Naive thymus-derived CD4-positive, alpha-beta T cell (primary cell): ENCODE measurements at regions not wholly inside any gene's neighbourhood (a gene's known extent, or its start where the extent isn't known, plus 50 kb on each side); places are given as distances from the start of the nearest gene placed in this dataset.

Experiments used
- ATAC-seq: fragments of 150-1000 bp; cut with Tn5 transposase; 2 replicates; pipeline ENCODE4 v1.10.0; 2021; ENCODE audit warnings: mild to moderate bottlenecking, moderate library complexity
- CTCF ChIA-PET: fragments of 350-600 bp; sonication (Branson Sonifier 250); formaldehyde crosslinking; loops from one replicate; lab custom pipeline; 2021; ENCODE audit warnings: antibody characterized with exemption; lab: Charles Lee
- POLR2A ChIA-PET: fragments of 350-600 bp; sonication (Branson Sonifier 250); formaldehyde crosslinking; loops from one replicate; lab custom pipeline; 2021; ENCODE audit warnings: antibody characterized with exemption, inconsistent platforms; lab: Charles Lee
- DNase-seq, 9 donors: peaks; one replicate each; pipeline versions ENCODE4 v3.0.0 to v3.0.0-alpha.2; 2020 to 2022; ENCODE audit warnings: mixed read lengths in 1 of 9
- H3K27ac ChIP-seq: one replicate; pipeline ENCODE4 v1.7.0; 2013; ENCODE audit warnings: mild to moderate bottlenecking, low read depth, low read length, moderate library complexity
- H3K27me3 ChIP-seq, 2 donors: one replicate each; pipeline ENCODE4 v1.7.0; 2013; ENCODE audit warnings: low read length in 2 of 2, mild to moderate bottlenecking in 2 of 2, moderate library complexity in 2 of 2; ENCODE audit not compliant: control insufficient read depth in 2 of 2, insufficient read depth in 2 of 2
- H3K36me3 ChIP-seq, 3 experiments: 1 replicate in 2 of 3; 2 replicates in 1 of 3; pipeline ENCODE4 v1.7.0; 2013; ENCODE audit warnings: low read length in 3 of 3, mild to moderate bottlenecking in 3 of 3, moderate library complexity in 1 of 3; ENCODE audit not compliant: insufficient read depth in 3 of 3, control insufficient read depth in 2 of 3
- H3K4me1 ChIP-seq, 2 donors: one replicate each; pipeline ENCODE4 v1.7.0; 2013; ENCODE audit warnings: low read length in 2 of 2, mild to moderate bottlenecking in 2 of 2, moderate library complexity in 1 of 2; ENCODE audit not compliant: control insufficient read depth in 2 of 2, insufficient read depth in 2 of 2
- H3K4me3 ChIP-seq: 2 replicates; pipeline ENCODE4 v1.7.0; 2013; ENCODE audit warnings: mild to moderate bottlenecking, low read length
- H3K9me3 ChIP-seq, 3 experiments: 1 replicate in 2 of 3; 2 replicates in 1 of 3; pipeline ENCODE4 v1.7.0; 2013; ENCODE audit warnings: low read length in 3 of 3; ENCODE audit not compliant: control insufficient read depth in 2 of 3
- H3K27ac Mint-ChIP-seq, 9 donors: one replicate each; pipeline ENCODE4 v1.8.0; 2020 to 2022; ENCODE audit warnings: mixed read lengths in 9 of 9, mild to moderate bottlenecking in 8 of 9, moderate library complexity in 5 of 9, inconsistent platforms in 2 of 9
- H3K27me3 Mint-ChIP-seq, 5 donors: one replicate each; pipeline ENCODE4 v1.8.0; 2021 to 2022; ENCODE audit warnings: mixed read lengths in 5 of 5, mild to moderate bottlenecking in 1 of 5
- H3K36me3 Mint-ChIP-seq, 5 donors: one replicate each; pipeline ENCODE4 v1.8.0; 2020 to 2022; ENCODE audit warnings: mixed read lengths in 5 of 5, mild to moderate bottlenecking in 3 of 5, inconsistent platforms in 1 of 5
- H3K4me1 Mint-ChIP-seq, 7 donors: one replicate each; pipeline ENCODE4 v1.8.0; 2020 to 2022; ENCODE audit warnings: mixed read lengths in 7 of 7, mild to moderate bottlenecking in 3 of 7, inconsistent platforms in 1 of 7
- H3K4me3 Mint-ChIP-seq, 10 donors: one replicate each; pipeline ENCODE4 v1.8.0; 2020 to 2022; ENCODE audit warnings: mild to moderate bottlenecking in 10 of 10, mixed read lengths in 10 of 10, moderate library complexity in 6 of 10, inconsistent platforms in 2 of 10
- H3K9me3 Mint-ChIP-seq, 11 donors: one replicate each; pipeline ENCODE4 v1.8.0; 2020 to 2022; ENCODE audit warnings: mixed read lengths in 11 of 11, mild to moderate bottlenecking in 4 of 11, inconsistent platforms in 1 of 11, moderate library complexity in 1 of 11
- intact Hi-C, 2 donors: fragments of 100-400 bp; cut with micrococcal nuclease; formaldehyde crosslinking; loops; one replicate each; pipeline ENCODE4 v1.15.1; 2023

- ATAC-seq (no peak), DNase-seq (no peak)
- Mint-ChIP-seq H3K36me3 (no peaks in the 10 kb centered on the region), H3K27me3 (peaks cover 5 to 27% (median 22%) of the 10 kb centered on the region in 5 donors), H3K4me1 (peaks cover 0 to 15% (median 5%) of the 10 kb centered on the region in 7 donors), H3K9me3 (peaks cover 0 to 2% (median 0%) of the 10 kb centered on the region in 11 donors), H3K27ac (no peak overlapping the region), H3K4me3 (no peak overlapping the region)
- intact Hi-C loops: no loop called here
- Histone ChIP-seq H3K9me3 (no peaks in the 10 kb centered on the region), H3K4me3 (no peak overlapping the region), H3K4me1 (no peaks in the 10 kb centered on the region), H3K27me3 (no peaks in the 10 kb centered on the region), H3K36me3 (no peaks in the 10 kb centered on the region), H3K27ac (no peak overlapping the region)
- ChIA-PET POLR2A (no interaction called here), CTCF (no interaction called here)
These were observed 84.8 kb upstream of the TBC1D3K start for GRCh38 chr17:37839196-37839978.

GRCh38 chr17:37838276-37838675 is 85.9 kb upstream of the TBC1D3K start:
- DNase-seq (no peak), ATAC-seq (no peak)
- Mint-ChIP-seq H3K9me3 (peaks cover 0 to 2% (median 0%) of the 10 kb centered on the region in 11 donors), H3K27me3 (peaks cover 5 to 25% (median 22%) of the 10 kb centered on the region in 5 donors), H3K4me1 (peaks cover 0 to 21% (median 0%) of the 10 kb centered on the region in 7 donors), H3K36me3 (peaks cover 0 to 2% (median 0%) of the 10 kb centered on the region in 5 donors), H3K4me3 (no peak overlapping the region), H3K27ac (no peak overlapping the region)
- Histone ChIP-seq H3K4me3 (no peak overlapping the region), H3K27ac (no peak overlapping the region), H3K27me3 (no peaks in the 10 kb centered on the region), H3K36me3 (no peaks in the 10 kb centered on the region), H3K4me1 (no peaks in the 10 kb centered on the region), H3K9me3 (no peaks in the 10 kb centered on the region)
- POLR2A ChIA-PET: no interaction called here
- CTCF ChIA-PET: no interaction called here
- intact Hi-C loops: no loop called here

- ChIA-PET POLR2A (no interaction called here), CTCF (no interaction called here)
- H3K27me3 ChIP-seq: no peaks in the 10 kb centered on the region
- H3K9me3 Mint-ChIP-seq: peaks cover 0 to 2% (median 0%) of the 10 kb centered on the region in 11 donors
- peaks cover 0 to 2% (median 0%) of the 10 kb centered on the region in 5 donors for H3K36me3 Mint-ChIP-seq
- no peaks in the 10 kb centered on the region for H3K36me3 ChIP-seq
- no peak overlapping the region for H3K27ac ChIP-seq
- no peak overlapping the region for H3K4me3 ChIP-seq
- no peaks in the 10 kb centered on the region for H3K4me1 ChIP-seq
- peak overlapping the region in 1 of 9 donors; percentile 35 for H3K27ac Mint-ChIP-seq
- H3K4me3 Mint-ChIP-seq: no peak overlapping the region
- H3K9me3 ChIP-seq: no peaks in the 10 kb centered on the region
- DNase-seq (no peak), ATAC-seq (no peak)
- peaks cover 9 to 24% (median 18%) of the 10 kb centered on the region in 5 donors for H3K27me3 Mint-ChIP-seq
- intact Hi-C loops: no loop called here
- peaks cover 0 to 27% (median 0%) of the 10 kb centered on the region in 7 donors for H3K4me1 Mint-ChIP-seq
These were observed 87.6 kb upstream of the TBC1D3K start for GRCh38 chr17:37836593-37836992.

GRCh38 chr17:37834168-37834567 is 89.3 kb upstream of the HNF1B start:
- H3K9me3 Mint-ChIP-seq: peaks cover 0 to 2% (median 0%) of the 10 kb centered on the region in 11 donors
- peaks cover 0 to 27% (median 0%) of the 10 kb centered on the region in 7 donors for H3K4me1 Mint-ChIP-seq
- Histone ChIP-seq H3K27ac (no peak overlapping the region), H3K9me3 (no peaks in the 10 kb centered on the region), H3K4me1 (no peaks in the 10 kb centered on the region), H3K4me3 (no peak overlapping the region), H3K27me3 (no peaks in the 10 kb centered on the region), H3K36me3 (no peaks in the 10 kb centered on the region)
- peaks cover 10 to 25% (median 15%) of the 10 kb centered on the region in 5 donors for H3K27me3 Mint-ChIP-seq
- H3K27ac Mint-ChIP-seq: no peak overlapping the region
- no peak overlapping the region for H3K4me3 Mint-ChIP-seq
- no peak for ATAC-seq
- no peak for DNase-seq
- peaks cover 0 to 3% (median 0%) of the 10 kb centered on the region in 5 donors for H3K36me3 Mint-ChIP-seq
- intact Hi-C loops: no loop called here
- ChIA-PET CTCF (no interaction called here), POLR2A (no interaction called here)

GRCh38 chr17:37833237-37833859 is 88.5 kb upstream of the HNF1B start:
- Mint-ChIP-seq H3K36me3 (peaks cover 0 to 3% (median 0%) of the 10 kb centered on the region in 5 donors), H3K4me1 (peaks cover 0 to 35% (median 4%) of the 10 kb centered on the region in 7 donors), H3K9me3 (peaks cover 0 to 2% (median 0%) of the 10 kb centered on the region in 11 donors), H3K27me3 (peaks cover 4 to 26% (median 13%) of the 10 kb centered on the region in 5 donors), H3K27ac (peak overlapping the region in 1 of 9 donors; percentile 68), H3K4me3 (no peak overlapping the region)
- intact Hi-C loops: no loop called here
- H3K4me1 ChIP-seq: no peaks in the 10 kb centered on the region
- no peaks in the 10 kb centered on the region for H3K36me3 ChIP-seq
- CTCF ChIA-PET: no interaction called here
- POLR2A ChIA-PET: no interaction called here
- H3K4me3 ChIP-seq: no peak overlapping the region
- no peaks in the 10 kb centered on the region for H3K27me3 ChIP-seq
- no peak overlapping the region for H3K27ac ChIP-seq
- H3K9me3 ChIP-seq: no peaks in the 10 kb centered on the region
- no peak for DNase-seq
- no peak for ATAC-seq

GRCh38 chr17:37831986-37832385 is 87.1 kb upstream of the HNF1B start:
- Histone ChIP-seq H3K36me3 (no peaks in the 10 kb centered on the region), H3K4me1 (no peaks in the 10 kb centered on the region), H3K27ac (no peak overlapping the region), H3K9me3 (no peaks in the 10 kb centered on the region), H3K27me3 (no peaks in the 10 kb centered on the region), H3K4me3 (no peak overlapping the region)
- H3K36me3 Mint-ChIP-seq: peaks cover 0 to 7% (median 0%) of the 10 kb centered on the region in 5 donors
- no peak overlapping the region for H3K27ac Mint-ChIP-seq
- H3K27me3 Mint-ChIP-seq: peaks cover 8 to 30% (median 15%) of the 10 kb centered on the region in 5 donors
- ChIA-PET POLR2A (no interaction called here), CTCF (no interaction called here)
- intact Hi-C loops: no loop called here
- no peak for DNase-seq
- H3K9me3 Mint-ChIP-seq: peaks cover 0 to 2% (median 0%) of the 10 kb centered on the region in 11 donors
- no peak for ATAC-seq
- H3K4me1 Mint-ChIP-seq: peaks cover 0 to 40% (median 4%) of the 10 kb centered on the region in 7 donors
- no peak overlapping the region for H3K4me3 Mint-ChIP-seq
